GM12878 (cell line): ENCODE measurements at regions not wholly inside any gene's neighbourhood (a gene's known extent, or its start where the extent isn't known, plus 50 kb on each side); places are given as distances from the start of the nearest gene placed in this dataset.

Experiments
- ATAC-seq: fragments of 200-7000 bp; cut with Tn5 transposase; 3 replicates; pipeline ENCODE4 v1.9.1; 2020; ENCODE audit warnings: mild to moderate bottlenecking, moderate library complexity
- BruUV-seq: library from RNA; stranded (reverse); fragments of 400-500 nt; replicated peaks from 2 replicates; lab custom pipeline; 2021; lab: Mats Ljungman, UMichigan
- CTCF ChIA-PET: fragments of 300-600 bp; sonication (Branson Sonifier 250); formaldehyde crosslinking; extraction: SDS; loops from one replicate; lab custom pipeline; 2021; ENCODE audit warnings: inconsistent platforms; lab: Yijun Ruan, JAX
- POLR2A ChIA-PET: fragments of 350-600 bp; formaldehyde crosslinking; extraction: SDS; loops from one replicate; lab custom pipeline; 2021; ENCODE audit warnings: inconsistent platforms; lab: Charles Lee
- RAD21 ChIA-PET: fragments of 300-600 bp; sonication (Branson Sonifier 250); formaldehyde crosslinking; loops from one replicate; lab custom pipeline; 2023; ENCODE audit warnings: antibody characterized with exemption; ENCODE audit not compliant: unreplicated experiment; lab: Charles Lee
- SMC1A ChIA-PET: fragments of 300-600 bp; sonication (Branson Sonifier 250); formaldehyde crosslinking; loops from one replicate; lab custom pipeline; 2023; ENCODE audit not compliant: unreplicated experiment, uncharacterized antibody; lab: Charles Lee
- DNase-seq: peaks from one replicate; pipeline ENCODE4 v3.0.0-alpha.2; 2011; ENCODE audit warnings: low read depth, low spot score
- FAIRE-seq: peaks from 3 replicates; lab custom pipeline; 2011; peaks lifted over from hg19 to GRCh38; lab: Jason Lieb, UNC
- H2AFZ ChIP-seq: 2 replicates; pipeline ENCODE4 v1.6.0; 2011; ENCODE audit warnings: low read depth, low read length, control low read depth; ENCODE audit not compliant: control insufficient read depth
- H3K27ac ChIP-seq: 2 replicates; pipeline ENCODE4 v1.5.1; 2011; ENCODE audit warnings: control low read depth; ENCODE audit not compliant: control insufficient read depth, insufficient read depth
- H3K27me3 ChIP-seq, 2 experiments: replicated peaks in 1 of 2; 2 replicates each; pipeline versions ENCODE4 v1.6.0 to v1.6.1; 2011; ENCODE audit warnings: low read length in 1 of 2; ENCODE audit not compliant: control insufficient read depth in 2 of 2, insufficient read depth in 2 of 2
- H3K36me3 ChIP-seq, 2 experiments: 2 replicates each; pipeline ENCODE4 v1.5.1; 2011; ENCODE audit warnings: low read length in 1 of 2; ENCODE audit not compliant: control insufficient read depth in 2 of 2, insufficient read depth in 2 of 2
- H3K4me1 ChIP-seq: 2 replicates; pipeline ENCODE4 v1.6.1; 2011; ENCODE audit warnings: mild to moderate bottlenecking, low read length, moderate library complexity, mixed read lengths; ENCODE audit not compliant: control insufficient read depth, insufficient read depth
- H3K4me2 ChIP-seq: 2 replicates; pipeline ENCODE4 v1.6.0; 2011; ENCODE audit warnings: control low read depth; ENCODE audit not compliant: control insufficient read depth, insufficient read depth
- H3K4me3 ChIP-seq: fragments of 200-600 bp; sonication (generic); 2 replicates; pipeline ENCODE4 v1.5.1; 2016
- H3K79me2 ChIP-seq: 2 replicates; pipeline ENCODE4 v1.6.0; 2011; ENCODE audit warnings: low read length; ENCODE audit not compliant: control insufficient read depth, insufficient read depth
- H3K9ac ChIP-seq: 2 replicates; pipeline ENCODE4 v1.8.0; 2011; ENCODE audit warnings: low read length, control low read depth, mixed read lengths; ENCODE audit not compliant: control insufficient read depth, insufficient read depth
- H3K9me3 ChIP-seq: replicated peaks from 3 replicates; pipeline ENCODE4 v1.5.1; 2011; ENCODE audit warnings: mild to moderate bottlenecking, low read length; ENCODE audit not compliant: control insufficient read depth, insufficient read depth
- H4K20me1 ChIP-seq: 2 replicates; pipeline ENCODE4 v1.6.0; 2011; ENCODE audit not compliant: control insufficient read depth, insufficient read depth
- ATF7 ChIP-seq: fragments of 450-650 bp; IDR thresholded peaks from 2 replicates; pipeline ENCODE4 v1.6.1; 2016; ENCODE audit warnings: low read depth, mild to moderate bottlenecking
- HCFC1 ChIP-seq: fragments of 150-350 bp; IDR thresholded peaks from 2 replicates; pipeline ENCODE4 v1.6.1; 2014; ENCODE audit warnings: low read length
- KLF5 ChIP-seq: fragments of 450-650 bp; IDR thresholded peaks from 2 replicates; pipeline ENCODE4 v1.6.1; 2014; ENCODE audit warnings: mild to moderate bottlenecking; ENCODE audit not compliant: partially characterized antibody
- MAX ChIP-seq: IDR thresholded peaks from 2 replicates; pipeline ENCODE4 v1.6.1; 2012; ENCODE audit warnings: low read depth, low read length, improper control_type of control experiment
- MTA2 ChIP-seq: fragments of 450-650 bp; IDR thresholded peaks from 2 replicates; pipeline ENCODE4 v1.6.1; 2016; ENCODE audit warnings: low read depth, mild to moderate bottlenecking, moderate library complexity
- NBN ChIP-seq: fragments of 450-650 bp; IDR thresholded peaks from 2 replicates; pipeline ENCODE4 v1.6.1; 2016
- NKRF ChIP-seq: fragments of 450-650 bp; conservative IDR thresholded peaks from 2 replicates; pipeline ENCODE4 v1.6.1; 2017; ENCODE audit warnings: mild to moderate bottlenecking, moderate library complexity
- NR2F1 ChIP-seq: fragments of 450-650 bp; conservative IDR thresholded peaks from 2 replicates; pipeline ENCODE4 v1.6.1; 2017; ENCODE audit warnings: mild to moderate bottlenecking
- PML ChIP-seq: IDR thresholded peaks from 2 replicates; pipeline ENCODE4 v1.6.1; 2012; ENCODE audit warnings: low read length, inconsistent platforms
- POLR2A ChIP-seq: IDR thresholded peaks from 2 replicates; pipeline ENCODE4 v1.6.1; 2011; ENCODE audit warnings: low read depth, mild to moderate bottlenecking, low read length
- POU2F2 ChIP-seq: IDR thresholded peaks from 3 replicates; pipeline ENCODE4 v1.6.1; 2011; ENCODE audit warnings: low read depth, mild to moderate bottlenecking, low read length, borderline replicate concordance
- RCOR1 ChIP-seq: conservative IDR thresholded peaks from 2 replicates; pipeline ENCODE4 v1.6.1; 2012; ENCODE audit warnings: low read depth, low read length, improper control_type of control experiment
- RFX5 ChIP-seq: IDR thresholded peaks from 2 replicates; pipeline ENCODE4 v1.6.1; 2011; ENCODE audit warnings: low read depth, low read length, improper control_type of control experiment
- SREBF1 ChIP-seq: IDR thresholded peaks from 2 replicates; pipeline ENCODE4 v1.6.1; 2012; ENCODE audit warnings: mild to moderate bottlenecking, low read length
- TARDBP ChIP-seq: IDR thresholded peaks from 2 replicates; pipeline ENCODE4 v1.6.1; 2016; ENCODE audit warnings: borderline replicate concordance
- TBL1XR1 ChIP-seq: IDR thresholded peaks from 2 replicates; pipeline ENCODE4 v1.6.1; 2012; ENCODE audit warnings: low read depth, low read length, improper control_type of control experiment
- TCF7 ChIP-seq: IDR thresholded peaks from 2 replicates; pipeline ENCODE4 v1.6.1; 2014; ENCODE audit warnings: antibody characterized with exemption, borderline replicate concordance
- ZNF687 ChIP-seq: fragments of 450-650 bp; IDR thresholded peaks from 2 replicates; pipeline ENCODE4 v1.6.1; 2017; ENCODE audit warnings: mild to moderate bottlenecking, moderate library complexity
- WGBS: methylation state at CpG from one replicate; pipeline ENCODE4 v1.1.6; 2016; ENCODE audit warnings: low lambda C conversion rate; ENCODE audit not compliant: insufficient replicate concordance, insufficient coverage; ENCODE audit errors: missing lambda C conversion rate; 5-methylcytosine and 5-hydroxymethylcytosine counted together
- in situ Hi-C: fragments of 300-500 bp; cut with MboI; formaldehyde crosslinking; loops from 9 replicates; pipeline ENCODE4 v1.14.3; 2018; ENCODE audit warnings: mixed read lengths
- intact Hi-C: fragments of 100-400 bp; cut with micrococcal nuclease; formaldehyde crosslinking; loops from one replicate; pipeline ENCODE4 v1.14.2; 2022; ENCODE audit not compliant: unreplicated experiment

GRCh38 chr13:70330697-70331361 lies 222.6 kb upstream of the KLHL1 start (continued):
- TF ChIP-seq ZNF687 = no peak
- no peak for TF ChIP-seq POLR2A
- TF ChIP-seq PML = no peak
- TF ChIP-seq, all 136 proteins: peak for 0

GRCh38 chr13:70324519-70324918 lies 216.3 kb upstream of the KLHL1 start:
- H2AFZ ChIP-seq = no peak overlapping the region
- H3K27me3 ChIP-seq = no peaks in the 10 kb centered on the region
- H3K4me3 ChIP-seq = no peak overlapping the region
- intact Hi-C loops (no loop called here), in situ Hi-C loops (no loop called here)
- FAIRE-seq (no peak), ATAC-seq (no peak), DNase-seq (no peak)
- TF ChIP-seq TARDBP (no peak), NR2F1 (no peak), RCOR1 (no peak), TCF7 (no peak), RFX5 (no peak), HCFC1 (no peak), ATF7 (no peak), TBL1XR1 (no peak), MTA2 (no peak), POU2F2 (no peak), NKRF (no peak), NBN (no peak), SREBF1 (no peak), KLF5 (no peak), MAX (no peak)
- no peaks in the 10 kb centered on the region for H3K79me2 ChIP-seq
- ChIA-PET CTCF (no interaction called here), SMC1A (no interaction called here), POLR2A (no interaction called here), RAD21 (no interaction called here)
- no peak overlapping the region for H3K9ac ChIP-seq
- no peak overlapping the region for H3K27ac ChIP-seq
- no peak overlapping the region for H3K4me2 ChIP-seq
- H3K36me3 ChIP-seq = no peaks in the 10 kb centered on the region
- H4K20me1 ChIP-seq = no peaks in the 10 kb centered on the region
- H3K9me3 ChIP-seq = no peaks in the 10 kb centered on the region
- 18% methylated on average over 2 of the region's 2 CpGs for WGBS
- no TSS peak for BruUV-seq
- no peaks in the 10 kb centered on the region for H3K4me1 ChIP-seq
